ENCODE measurements at regions not wholly inside any gene's neighbourhood (a gene's known extent, or its start where the extent isn't known, plus 50 kb on each side); places are given as distances from the start of the nearest gene placed in this dataset.

DNA sequence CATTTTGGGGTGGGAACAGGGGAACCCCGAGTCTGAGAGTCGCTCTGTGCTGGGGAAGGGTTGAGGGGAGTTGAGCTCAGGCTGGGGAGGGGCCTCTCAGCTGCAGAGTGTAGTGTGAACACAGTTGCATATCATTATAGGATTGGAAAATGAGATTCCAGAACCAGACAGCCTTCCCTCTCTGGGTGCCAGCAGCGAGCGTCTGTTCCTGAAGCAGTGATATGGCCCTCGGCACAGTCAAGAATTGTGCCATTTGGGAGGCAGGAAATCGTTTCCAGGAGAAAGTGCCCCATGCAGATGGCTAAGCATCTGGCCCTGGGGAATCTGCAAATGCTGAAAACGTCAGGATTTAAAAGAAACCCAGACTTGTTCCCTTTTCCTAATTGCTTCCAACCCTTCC lies 70.4 kb upstream of the SFSWAP start:
- 36 to 49% methylated on average over 7 of the region's 7 CpGs for WGBS, 2 donors
- DNase-seq (ENCODE audit: low spot score in 2 of 2), result no peak

DNA sequence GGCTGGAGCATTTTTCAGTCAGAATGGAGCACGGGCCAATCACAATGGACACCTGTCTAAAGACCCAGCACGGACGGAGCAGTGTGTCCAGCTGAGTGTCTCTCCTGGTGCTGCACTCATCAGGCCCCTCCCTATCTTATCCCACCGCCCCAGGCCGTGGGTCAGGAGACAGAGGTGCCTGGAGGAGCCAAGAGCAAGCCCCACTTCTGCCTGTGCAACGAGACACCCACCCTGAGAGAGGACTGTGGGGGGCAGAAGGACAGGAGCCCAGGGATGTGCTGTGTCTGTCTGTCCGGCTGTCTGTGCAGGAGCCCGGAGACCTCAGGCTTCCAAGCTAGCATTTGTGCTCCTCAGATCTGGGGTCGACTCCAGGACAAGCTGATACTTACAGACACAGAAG lies 69.6 kb upstream of the SFSWAP start:
- no peak overlapping the region for H3K4me3 ChIP-seq (ENCODE audit: low read depth, poor library complexity, severe bottlenecking)
- 84 to 86% methylated on average over 6 to 9 of the region's 9 CpGs for WGBS, 2 donors
- intact Hi-C loops (cut with DNase I; ENCODE audit: low total_unique reads), result no loop called here
- no peak for DNase-seq (ENCODE audit: low spot score in 2 of 2)
- TF ChIP-seq, protein P1, sequence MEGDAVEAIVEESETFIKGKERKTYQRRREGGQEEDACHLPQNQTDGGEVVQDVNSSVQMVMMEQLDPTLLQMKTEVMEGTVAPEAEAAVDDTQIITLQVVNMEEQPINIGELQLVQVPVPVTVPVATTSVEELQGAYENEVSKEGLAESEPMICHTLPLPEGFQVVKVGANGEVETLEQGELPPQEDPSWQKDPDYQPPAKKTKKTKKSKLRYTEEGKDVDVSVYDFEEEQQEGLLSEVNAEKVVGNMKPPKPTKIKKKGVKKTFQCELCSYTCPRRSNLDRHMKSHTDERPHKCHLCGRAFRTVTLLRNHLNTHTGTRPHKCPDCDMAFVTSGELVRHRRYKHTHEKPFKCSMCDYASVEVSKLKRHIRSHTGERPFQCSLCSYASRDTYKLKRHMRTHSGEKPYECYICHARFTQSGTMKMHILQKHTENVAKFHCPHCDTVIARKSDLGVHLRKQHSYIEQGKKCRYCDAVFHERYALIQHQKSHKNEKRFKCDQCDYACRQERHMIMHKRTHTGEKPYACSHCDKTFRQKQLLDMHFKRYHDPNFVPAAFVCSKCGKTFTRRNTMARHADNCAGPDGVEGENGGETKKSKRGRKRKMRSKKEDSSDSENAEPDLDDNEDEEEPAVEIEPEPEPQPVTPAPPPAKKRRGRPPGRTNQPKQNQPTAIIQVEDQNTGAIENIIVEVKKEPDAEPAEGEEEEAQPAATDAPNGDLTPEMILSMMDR (IDR thresholded peaks at IDR 0.05), result no peak
- TF ChIP-seq POLR2A (IDR thresholded peaks at IDR 0.05), result no peak

More for the DNA sequence above, 70.4 kb upstream of the SFSWAP start:
- no peak for TF ChIP-seq POLR2A (IDR thresholded peaks at IDR 0.05)
- TF ChIP-seq, protein P1 (IDR thresholded peaks at IDR 0.05), result no peak
- intact Hi-C loops (cut with DNase I; ENCODE audit: low total_unique reads), result no loop called here
- no peak overlapping the region for H3K4me3 ChIP-seq (ENCODE audit: low read depth, poor library complexity, severe bottlenecking)

DNA sequence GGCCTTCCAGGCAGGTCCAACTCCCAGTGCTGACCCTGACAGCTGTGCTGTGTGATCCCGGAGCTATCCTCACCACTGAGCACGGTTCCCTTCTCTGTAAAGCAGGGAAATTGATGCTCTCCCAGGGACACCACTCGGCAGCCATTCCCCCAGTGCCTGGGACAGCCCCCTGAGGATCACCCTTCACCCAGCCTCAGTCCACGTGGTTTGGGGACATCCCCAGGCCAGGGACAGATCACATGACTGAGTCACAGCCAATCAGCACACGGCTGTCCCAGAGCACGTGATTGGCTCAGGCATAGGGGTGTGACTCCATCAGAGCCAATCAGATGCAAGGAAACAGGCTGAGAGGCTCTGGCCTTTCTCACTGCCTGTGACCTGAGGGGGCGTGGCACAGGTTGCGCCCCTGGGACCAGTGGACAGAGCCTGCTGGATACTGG lies 68.8 kb upstream of the SFSWAP start:
- intact Hi-C loops (cut with DNase I; ENCODE audit: low total_unique reads), result no loop called here
- H3K4me3 ChIP-seq (ENCODE audit: low read depth, poor library complexity, severe bottlenecking), result no peak overlapping the region
- no peak for DNase-seq (ENCODE audit: low spot score in 2 of 2)
- TF ChIP-seq POLR2A (IDR thresholded peaks at IDR 0.05), result no peak
- TF ChIP-seq, protein P1 (IDR thresholded peaks at IDR 0.05), result no peak
- WGBS, 2 donors, result 76 to 91% methylated on average over 7 to 8 of the region's 8 CpGs

DNA sequence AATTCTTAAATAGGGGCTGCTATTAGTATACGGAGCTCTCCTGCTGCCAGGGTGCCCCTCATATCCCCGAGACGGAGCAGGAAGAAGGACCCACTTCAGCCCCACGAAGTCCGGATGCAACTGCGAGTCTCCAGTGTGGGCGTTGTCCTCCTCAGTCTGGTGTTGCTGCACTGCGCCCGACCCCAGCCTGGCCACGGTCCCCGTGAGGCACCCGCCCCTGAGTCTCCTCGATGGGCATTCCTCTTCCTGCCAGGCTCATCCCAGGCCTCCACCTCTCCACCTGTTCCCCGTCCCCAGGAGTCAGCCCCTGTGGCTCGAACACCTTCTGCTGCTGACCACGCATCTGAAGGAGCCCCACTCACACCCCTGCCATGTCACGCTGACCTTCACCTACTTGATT lies 68.1 kb upstream of the SFSWAP start:
- no peak for DNase-seq (ENCODE audit: low spot score in 2 of 2)
- WGBS, 2 donors, result 90 to 95% methylated on average over 17 of the region's 17 CpGs
- no peak for TF ChIP-seq POLR2A (IDR thresholded peaks at IDR 0.05)
- TF ChIP-seq, protein P1 (IDR thresholded peaks at IDR 0.05), result no peak
- no peak overlapping the region for H3K4me3 ChIP-seq (ENCODE audit: low read depth, poor library complexity, severe bottlenecking)
- intact Hi-C loops (cut with DNase I; ENCODE audit: low total_unique reads), result no loop called here

DNA sequence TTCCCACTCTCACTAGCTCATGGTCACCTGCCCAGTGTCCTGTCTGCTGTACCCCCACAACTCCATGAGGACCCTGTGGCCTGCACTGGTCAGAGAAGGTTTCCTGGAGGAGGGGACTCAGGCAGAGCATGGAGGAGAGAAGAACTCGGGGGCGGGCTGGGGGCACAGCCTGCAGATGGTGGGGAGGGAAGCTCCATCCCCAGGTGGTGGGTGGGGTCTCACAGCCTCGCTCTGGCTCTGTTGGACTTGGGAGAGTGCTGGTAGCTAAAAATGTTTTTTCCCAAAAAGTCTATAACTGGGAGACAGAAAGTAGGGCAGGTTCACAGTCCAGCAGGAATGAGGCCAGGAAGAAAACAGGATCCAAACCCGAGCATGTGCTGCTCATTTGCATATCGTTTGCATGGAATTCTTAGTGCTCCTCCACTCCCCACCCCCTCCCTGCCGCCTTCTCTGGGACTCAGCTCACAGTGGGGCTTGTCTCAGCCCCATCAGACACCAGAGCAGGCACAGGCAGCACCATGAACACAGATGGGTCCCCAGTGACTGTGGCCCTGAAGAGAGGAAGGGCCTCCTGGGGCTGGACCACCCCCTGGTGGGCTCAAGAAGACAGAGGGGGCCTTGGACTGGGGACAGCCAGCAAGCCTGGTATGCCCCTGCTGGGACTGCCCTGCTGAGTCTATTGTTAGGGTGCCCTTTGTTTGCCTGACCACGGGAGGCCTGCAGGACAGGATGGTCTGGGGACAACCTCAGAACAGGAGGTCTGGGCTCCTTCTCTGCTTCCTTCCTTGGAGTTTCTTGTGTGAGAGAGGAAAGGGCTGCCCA lies 67.0 kb upstream of the SFSWAP start:
- no peak for TF ChIP-seq POLR2A (IDR thresholded peaks at IDR 0.05)
- TF ChIP-seq, protein P1 (IDR thresholded peaks at IDR 0.05), result no peak
- intact Hi-C loops (cut with DNase I; ENCODE audit: low total_unique reads), result no loop called here
- 46 to 53% methylated on average over 7 of the region's 7 CpGs for WGBS, 2 donors
- no peak for DNase-seq (ENCODE audit: low spot score in 2 of 2)
- no peak overlapping the region for H3K4me3 ChIP-seq (ENCODE audit: low read depth, poor library complexity, severe bottlenecking)

All from lower leg skin (tissue), 4 donors.